GM18511 (cell line): ENCODE measurements at regions not wholly inside any gene's neighbourhood (a gene's known extent, or its start where the extent isn't known, plus 50 kb on each side); places are given as distances from the start of the nearest gene placed in this dataset.

Source experiments
- ATAC-seq: cut with Tn5 transposase; IDR thresholded peaks from one replicate; pipeline ENCODE4 v1.9.1; 2021; ENCODE audit warnings: mild to moderate bottlenecking, moderate library complexity; ENCODE audit not compliant: unreplicated experiment

DNA sequence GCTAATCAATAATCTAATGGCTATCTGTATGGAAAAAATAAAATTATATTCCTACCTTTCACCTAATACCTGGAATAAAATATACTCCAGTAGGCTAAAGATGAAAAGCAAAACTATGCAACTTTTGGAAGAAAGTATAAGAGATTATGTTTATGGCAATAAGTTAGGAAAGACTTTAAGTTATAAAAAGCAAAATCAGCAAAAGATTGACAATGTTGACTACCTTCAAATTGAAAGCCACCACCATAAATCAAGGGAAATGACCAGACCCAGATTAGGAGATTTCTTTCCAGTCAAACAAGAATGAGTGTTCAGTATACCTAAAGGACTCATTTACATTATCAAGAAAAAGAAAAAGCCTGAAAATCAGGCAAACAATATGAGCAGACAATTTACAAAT is 159.1 kb upstream of the ZBED5 start:
- no peak for ATAC-seq

DNA sequence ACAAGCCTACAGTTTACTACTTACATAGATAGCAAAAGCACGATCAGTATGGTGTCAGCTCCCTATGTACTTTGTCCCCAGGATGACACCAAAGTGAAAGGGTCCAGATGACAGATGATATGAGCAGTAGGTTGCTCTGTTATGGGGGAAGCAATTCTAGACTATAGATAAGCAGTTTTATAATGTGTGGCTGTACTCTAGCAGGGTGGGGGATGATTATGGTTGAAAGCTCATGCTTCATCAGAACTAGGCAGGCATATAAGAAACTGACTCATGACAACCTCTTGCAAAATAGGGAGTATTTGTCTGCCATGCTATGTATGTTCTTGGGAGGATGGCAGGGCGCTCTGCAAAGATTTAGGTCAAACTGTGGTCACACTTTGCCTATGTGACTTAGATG is 158.2 kb upstream of the ZBED5 start:
- no peak for ATAC-seq

DNA sequence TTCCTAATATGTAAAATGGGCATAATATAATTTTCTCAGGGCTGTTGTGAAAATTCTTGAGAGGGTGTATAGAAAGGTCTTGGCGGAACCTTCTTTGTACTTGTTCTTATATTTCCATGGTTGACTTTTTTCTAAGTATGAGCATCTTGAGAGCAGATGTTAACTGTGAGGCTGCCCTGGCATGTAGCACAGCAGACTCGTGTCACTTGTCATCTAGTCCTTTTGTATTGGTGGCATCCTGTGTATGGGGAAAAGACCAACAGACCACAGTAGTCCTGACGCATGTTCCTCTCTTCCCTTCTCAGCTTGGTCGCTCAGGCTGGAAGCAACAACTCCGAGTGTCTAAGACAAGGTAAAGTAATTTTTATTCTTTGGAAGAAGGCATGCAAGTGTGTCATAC is 153.8 kb upstream of the ZBED5 start:
- no peak for ATAC-seq

DNA sequence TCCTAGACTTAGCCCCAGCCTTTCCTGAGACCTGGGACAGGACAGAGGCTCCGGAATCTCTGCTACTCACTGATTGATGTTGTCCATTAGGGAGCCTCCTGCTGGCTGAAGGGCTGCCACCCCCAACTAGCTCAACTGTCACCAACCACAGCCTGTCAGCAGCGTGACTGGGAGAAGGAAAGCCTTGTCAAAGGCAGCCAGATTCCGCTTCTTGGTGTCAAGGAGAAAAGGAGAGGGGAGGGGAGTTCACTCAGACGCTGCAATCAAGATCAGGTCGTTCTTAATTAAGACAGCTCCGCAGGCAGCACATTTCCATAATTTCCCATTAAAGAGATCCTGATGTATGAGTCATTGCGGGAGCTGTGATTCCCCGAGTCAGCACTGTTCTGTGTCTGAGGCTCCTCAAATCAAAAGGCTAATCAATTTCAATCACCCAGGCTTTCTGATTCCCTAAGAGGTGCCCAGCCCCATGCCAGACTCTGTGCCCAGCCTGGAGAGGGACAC is 152.8 kb upstream of the ZBED5 start:
- ATAC-seq, result no peak

DNA sequence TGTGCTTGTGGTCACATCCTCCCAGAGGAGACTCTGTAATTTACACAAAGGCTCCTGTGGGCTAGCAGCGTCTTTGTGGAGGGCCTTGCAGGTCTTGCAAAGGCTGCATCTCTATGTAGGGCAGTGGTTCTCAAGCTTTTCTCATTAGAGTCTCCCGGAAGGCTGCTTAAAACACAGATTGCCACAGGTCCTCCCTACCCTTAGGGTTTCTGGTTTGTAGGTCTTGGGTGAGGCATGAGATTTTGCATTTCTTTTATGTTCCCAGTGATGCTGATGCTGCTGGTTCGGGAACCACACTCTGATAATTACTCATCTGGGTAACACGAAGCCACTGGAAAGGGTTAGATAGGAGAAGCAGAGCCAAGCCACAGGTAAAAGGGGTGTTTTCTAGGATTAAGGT is 151.3 kb upstream of the ZBED5 start:
- no peak for ATAC-seq

DNA sequence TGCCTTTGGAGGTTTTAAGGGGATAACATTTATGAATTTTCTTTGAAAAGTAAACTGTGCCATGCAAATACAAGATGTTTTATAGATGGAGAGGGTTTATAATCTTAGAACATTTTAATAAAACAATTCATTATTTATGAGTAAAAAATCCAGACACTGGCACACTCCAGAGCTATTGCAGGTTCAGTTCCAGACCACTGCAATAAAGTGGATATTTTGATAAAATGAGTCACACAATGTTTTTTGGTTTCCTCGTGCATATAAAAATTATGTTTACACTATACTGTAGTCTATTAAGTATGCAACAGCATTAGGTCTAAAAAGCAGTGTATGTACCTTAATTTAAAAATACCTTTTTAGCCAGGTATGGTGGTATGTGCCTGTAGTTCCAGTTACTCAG is 146.2 kb upstream of the ZBED5 start:
- no peak for ATAC-seq

DNA sequence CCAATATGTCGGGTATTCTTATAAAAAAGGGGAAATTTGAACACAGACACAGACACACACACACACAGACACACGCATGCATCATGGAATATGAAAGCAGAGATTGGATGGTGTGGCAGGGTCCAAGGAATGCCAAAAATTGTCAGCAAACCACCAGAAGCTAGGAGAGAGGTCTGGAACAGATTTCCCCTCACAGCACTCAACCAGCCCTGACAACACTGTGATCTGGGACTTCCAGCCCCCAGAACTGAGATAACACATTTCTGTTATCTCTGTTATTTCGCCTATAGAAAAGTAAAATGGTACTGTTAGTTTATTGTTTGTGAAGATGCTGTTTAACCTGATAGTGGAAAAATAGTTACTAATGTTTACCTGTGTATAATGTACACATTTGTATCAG is 145.4 kb upstream of the ZBED5 start:
- no peak for ATAC-seq

DNA sequence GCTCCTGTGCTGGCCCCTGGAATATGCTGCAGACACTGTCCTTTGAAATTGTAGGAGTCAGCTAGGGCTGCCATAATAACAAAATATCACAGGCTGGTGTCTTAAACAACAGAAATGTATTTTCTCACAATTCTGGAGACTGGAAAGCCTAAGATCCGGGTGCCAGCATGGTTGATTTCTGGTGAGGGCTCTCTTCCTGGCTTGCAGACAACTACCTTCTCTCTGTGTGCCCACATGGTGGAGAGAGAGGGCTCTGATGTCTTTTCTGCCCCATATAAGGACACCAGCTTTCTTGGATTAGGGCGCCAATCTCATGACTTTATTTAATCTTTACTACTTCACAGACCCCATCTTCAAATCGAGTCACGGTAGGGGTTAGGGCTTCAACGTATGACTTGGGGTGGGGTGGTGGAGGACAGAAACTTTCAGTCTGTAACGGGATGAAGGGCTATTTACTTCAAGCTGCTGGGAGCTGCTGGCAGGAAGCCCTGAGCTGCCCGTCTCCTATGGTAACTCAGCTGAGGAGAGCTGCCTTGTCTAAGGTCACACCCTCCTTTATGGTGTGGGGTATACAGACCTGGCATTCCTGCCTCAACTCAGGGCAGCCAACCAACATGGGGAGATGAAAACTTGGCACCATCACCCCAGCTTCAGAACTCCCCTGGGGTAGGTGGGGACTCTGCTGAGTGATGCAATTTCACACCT is 142.9 kb upstream of the ZBED5 start:
- ATAC-seq, result no peak

DNA sequence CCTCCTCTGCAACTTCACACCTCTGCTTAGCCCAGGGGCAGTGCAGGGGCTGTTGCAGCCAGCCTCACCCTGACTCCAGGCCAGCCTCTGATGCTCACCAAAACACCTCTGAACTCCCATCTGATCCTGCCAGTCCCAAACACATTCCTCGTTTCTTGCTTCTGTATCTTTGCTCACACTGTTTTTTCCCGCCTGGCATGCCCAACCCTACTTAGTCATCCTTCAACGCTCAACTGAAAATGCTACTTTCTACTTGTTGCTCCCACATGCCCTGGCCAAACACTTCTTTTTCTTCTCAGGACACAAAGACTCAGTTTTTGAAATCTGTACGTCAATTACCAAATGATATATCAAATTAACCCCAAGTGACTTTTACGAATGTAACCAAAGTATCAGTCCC is 140.8 kb upstream of the ZBED5 start:
- ATAC-seq, result no peak

DNA sequence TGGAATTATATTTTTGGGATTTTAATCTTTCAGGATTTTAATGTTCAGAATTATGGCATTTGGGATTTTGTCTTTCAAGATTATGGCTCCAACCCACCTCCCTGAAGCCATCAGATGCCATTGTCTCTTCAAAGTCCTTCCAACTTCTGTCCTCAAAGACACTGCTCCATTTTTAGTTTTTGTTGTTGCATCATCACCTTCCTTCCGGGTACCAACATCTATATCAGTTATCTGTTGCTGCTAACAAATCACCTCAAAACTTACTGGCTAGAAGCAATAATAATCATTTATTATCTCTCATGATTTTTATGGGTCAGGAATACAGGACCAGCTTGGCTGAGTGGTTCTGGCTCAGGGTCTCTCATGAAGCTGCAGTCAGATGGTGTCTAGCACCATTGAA is 138.8 kb upstream of the ZBED5 start:
- no peak for ATAC-seq

DNA sequence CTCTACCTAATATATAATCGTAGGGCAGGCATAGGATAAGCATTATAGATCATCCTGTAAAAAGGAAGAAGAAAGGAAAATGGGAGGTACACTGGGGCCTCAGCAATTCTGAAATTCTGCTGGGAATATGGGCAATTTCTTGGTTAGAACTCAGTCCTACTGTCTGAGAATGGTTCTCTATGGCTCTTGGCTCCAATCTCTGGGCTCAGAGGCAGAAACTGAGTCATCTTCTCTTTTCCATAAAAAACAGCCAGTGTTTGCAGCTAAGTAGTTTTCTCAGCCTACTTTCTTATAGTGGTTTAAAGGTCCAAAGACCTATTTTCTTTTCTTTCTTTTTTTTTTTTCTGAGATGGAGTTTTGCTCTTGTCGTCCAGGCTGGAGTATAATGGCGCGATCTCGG is 135.8 kb upstream of the ZBED5 start:
- ATAC-seq, result no peak

DNA sequence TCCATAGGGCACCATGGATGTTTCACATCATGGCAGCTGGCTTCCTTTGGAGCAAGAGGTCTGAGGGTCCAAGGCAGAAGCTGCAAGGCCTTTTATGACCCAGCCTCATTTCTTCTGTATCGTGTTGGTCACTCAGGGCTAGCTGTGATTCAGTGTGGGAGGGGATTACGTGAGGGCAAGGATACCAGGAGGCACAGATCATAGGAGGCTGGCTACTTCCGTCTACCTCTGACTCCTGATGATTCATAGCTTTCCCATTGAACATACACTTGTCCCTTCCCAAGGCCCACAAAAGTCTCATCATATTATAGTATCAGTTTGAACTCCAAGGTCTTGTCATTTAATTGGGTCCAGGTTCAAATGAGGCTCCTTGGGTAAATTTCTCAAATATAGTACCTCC is 135.3 kb upstream of the ZBED5 start:
- no peak for ATAC-seq

DNA sequence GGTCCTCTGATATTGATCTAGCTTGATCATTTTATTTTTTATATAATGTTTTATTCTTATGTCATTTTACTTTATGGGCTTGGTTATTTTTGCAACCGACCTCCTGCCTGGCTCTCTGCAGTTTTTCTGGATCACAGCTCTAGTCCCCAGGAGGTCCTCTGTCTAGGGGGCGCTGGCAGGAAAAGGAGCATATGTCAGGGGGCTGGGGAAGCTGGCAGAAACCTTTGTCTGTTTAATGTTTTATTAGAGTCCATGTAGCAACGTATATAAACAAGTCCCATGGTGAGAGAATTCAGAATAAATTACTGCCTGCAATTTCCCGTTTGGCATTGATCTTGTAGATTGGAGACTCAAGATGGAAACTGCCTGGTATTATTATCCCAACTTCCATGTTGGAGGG is 133.5 kb upstream of the ZBED5 start:
- no peak for ATAC-seq

DNA sequence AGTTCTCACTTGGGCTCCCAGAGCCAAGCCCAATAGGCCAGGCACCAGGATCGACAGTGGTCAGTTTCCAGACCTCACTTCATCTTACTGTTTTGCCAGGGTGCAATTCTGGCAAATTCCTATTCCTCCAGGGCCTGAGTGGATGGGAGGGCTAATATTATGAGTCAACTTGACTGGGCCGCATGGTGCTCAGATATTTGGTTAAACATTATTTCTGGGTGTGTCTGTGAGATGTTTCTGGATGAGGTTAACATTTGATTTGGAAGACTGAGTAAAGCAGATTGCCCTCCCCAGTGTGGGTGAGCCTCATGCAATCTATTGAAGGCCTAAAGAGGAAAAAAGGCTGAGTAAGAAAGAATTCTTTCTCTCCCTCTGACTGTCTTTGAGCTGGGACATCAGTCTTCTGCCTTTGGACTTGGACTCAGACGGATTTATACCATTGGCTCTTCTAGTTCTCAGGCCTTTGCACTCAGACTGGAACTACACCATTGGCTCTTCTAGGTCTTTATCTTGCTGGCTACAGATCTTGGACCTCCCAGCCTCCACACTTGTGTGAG is 132.9 kb upstream of the ZBED5 start:
- no peak for ATAC-seq

DNA sequence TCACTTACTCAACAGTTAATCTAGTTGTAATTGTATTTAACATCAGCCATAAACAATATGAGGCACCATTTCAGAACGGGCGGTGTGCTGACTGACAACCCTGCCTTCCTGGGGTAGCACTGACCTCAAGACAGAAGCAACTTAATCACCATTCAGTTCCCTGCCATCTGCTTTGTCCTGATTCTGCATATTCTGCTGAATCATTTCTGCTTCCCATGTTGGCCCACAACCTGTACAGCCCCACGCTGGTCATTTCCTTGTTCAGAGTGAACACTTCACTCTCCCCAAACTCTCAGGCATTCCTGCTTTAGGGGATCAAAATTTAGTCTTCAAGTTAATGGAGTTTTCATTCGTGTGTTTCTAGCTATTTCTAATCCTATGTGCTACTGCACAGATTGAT is 132.3 kb upstream of the ZBED5 start:
- ATAC-seq, result no peak

DNA sequence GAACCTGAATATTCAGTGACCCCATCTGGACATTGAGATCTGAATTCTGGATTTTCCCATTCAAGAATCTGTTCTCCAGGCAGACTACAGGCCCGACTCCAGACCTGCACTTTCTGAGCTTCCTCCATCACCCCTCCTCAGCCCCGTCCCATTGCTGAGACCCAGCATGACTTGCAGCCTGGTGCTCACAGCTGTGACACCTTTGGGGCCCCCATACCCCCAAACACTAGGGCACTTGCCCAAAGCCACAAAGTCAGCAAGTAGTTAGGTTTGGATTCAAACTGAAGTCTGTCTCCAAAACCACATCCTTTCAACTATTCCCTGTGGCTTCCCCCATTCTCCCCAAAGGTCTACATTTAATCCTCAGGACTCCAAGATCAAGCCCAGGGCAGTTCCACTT is 128.2 kb upstream of the ZBED5 start:
- ATAC-seq, result no peak

DNA sequence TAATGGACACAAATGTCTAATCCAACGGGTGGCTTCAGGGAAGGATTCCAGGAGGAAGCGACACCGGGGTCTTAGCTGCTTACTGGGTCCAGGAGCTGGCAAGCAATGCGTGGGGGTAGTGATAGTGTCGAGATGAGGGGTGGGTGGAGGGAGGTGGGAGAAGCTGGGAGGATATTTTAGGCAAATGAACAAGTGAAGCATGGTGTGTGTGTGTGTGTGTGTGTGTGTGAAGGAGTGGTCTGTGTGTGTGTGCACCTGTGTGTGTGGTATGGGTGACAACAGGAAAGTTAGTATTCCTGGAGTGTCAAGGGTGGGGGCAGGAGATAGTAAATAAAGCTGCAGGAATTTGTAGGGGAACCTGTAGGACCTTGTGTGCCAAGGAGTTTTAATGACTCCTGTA is 126.9 kb upstream of the ZBED5 start:
- no peak for ATAC-seq

DNA sequence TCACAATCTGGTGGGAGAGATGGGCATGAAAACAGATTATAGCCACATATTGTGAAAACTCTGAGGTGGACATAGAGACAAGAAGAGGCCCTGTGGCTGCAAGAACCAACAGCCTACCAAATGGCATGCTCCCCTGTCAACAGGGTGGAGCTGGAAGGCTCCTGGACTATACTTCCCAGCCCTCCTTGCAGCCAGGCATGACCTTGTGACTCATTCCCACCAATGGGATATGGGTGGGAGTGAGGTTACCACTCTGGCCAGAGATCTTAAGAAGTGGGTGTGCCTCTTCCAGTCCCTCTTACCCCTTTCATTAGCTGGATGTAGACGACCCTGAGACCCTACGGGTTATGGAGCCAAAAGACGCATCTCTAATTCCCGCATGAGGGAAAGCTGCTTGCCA is 126.4 kb upstream of the ZBED5 start:
- ATAC-seq, result no peak

DNA sequence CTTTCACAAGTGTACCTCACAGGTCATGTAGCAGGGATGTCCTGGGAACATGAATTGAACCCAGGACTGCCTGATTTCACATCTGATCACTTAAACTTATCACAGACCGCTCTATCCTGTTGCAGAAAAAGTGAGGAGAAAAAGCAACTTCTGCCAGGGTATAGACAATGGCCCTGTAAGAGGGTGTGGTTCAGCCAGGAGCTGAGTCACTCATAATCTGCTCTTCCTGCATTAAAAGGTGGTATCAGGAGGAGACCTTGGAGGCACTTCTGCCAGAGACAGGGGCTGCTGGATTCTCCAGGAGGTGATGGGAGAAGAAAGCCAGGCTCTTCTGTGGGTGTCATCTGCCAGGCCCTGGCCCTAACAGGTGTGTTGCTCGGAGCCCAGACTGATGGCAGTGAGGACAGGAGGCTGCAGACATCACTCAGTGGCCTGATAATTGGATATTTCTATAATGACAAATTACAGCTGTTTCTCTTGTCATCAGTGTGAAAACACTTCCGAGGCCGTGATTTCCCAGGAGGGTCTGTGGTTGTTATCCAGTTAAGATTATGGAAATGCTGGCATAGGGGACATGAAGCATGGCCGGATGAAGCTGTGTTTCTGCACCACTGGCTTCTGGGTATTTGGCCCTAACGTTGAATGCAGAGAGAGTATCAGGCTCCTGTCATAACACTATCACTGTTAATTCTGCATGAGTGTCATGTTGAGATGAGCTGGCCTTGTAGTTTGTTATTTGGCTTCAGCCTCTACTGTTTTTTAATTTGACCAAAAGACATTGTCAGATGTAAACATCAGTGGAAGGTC is 125.1 kb upstream of the ZBED5 start:
- no peak for ATAC-seq

DNA sequence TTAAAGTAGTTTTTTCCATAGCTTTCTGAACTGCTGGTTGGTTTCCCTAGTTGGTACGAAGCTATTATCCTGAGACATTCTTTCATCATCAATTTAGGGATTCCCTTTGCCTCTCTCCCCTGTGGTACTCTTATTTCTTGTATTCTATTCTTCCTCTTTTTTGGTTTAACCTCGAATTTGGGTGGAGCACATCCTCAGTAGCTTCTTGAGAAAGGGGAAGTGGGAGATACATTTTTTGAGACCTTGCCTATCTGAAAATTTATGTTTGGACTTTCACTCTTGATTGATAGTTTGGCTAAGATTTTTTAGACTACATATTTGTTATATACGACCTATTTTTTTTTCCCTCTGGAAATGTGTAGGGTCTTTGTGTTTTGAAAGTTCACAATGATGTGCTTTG is 121.7 kb upstream of the ZBED5 start:
- no peak for ATAC-seq

DNA sequence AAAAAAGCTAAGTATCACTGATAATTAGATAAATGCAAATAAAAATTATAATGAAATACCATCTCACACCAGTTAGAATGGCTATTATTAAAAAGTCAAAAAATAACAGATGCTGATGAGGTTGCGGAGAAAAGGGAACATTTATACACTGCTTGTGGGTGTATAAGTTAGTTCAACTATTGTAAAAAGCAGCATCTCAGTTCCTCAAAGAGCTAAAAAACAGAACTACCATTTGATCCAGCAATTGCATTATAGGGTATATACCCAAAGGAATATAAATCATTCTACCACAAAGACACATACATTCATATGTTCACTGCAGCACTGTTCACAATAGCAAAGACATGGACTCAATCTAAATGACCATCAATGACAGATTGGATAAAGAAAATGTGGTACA is 120.3 kb upstream of the ZBED5 start:
- no peak for ATAC-seq

DNA sequence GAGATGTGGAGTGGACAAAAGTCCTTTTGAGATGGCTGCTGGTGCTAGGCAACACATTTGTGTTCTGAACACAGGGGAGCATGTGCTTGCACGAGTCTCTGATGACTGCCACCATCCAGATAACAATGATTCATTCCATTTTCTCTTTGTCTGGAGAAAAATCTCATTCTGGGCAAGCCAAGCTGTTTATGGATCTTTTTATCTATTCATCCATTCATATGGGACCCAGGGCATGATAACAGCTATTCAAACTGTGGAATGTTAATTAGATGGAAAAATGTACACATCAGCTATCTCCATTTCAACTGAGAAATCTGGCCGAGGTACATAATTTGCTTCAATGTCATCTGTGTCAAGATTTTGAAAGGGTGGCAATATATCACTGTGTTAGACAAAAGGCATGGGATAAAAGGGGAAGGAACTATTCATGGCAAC is 117.5 kb upstream of the ZBED5 start:
- ATAC-seq, result no peak
